PC-3 (cell line): ENCODE measurements at regions not wholly inside any gene's neighbourhood (a gene's known extent, or its start where the extent isn't known, plus 50 kb on each side); places are given as distances from the start of the nearest gene placed in this dataset.

ENCODE experiments used
- CTCF ChIP-seq: fragments of 300-600 bp; sonication (generic); conservative IDR thresholded peaks from 2 replicates; pipeline ENCODE4 v1.5.1; 2017; ENCODE audit warnings: antibody characterized with exemption, low read depth, mild to moderate bottlenecking, low read length
- EZH2 ChIP-seq: fragments of 300-600 bp; sonication (generic); IDR thresholded peaks from one replicate; pipeline ENCODE4 v1.6.1; 2017; ENCODE audit warnings: antibody characterized with exemption, mild to moderate bottlenecking, low read length; ENCODE audit not compliant: unreplicated experiment
- EZH2phosphoT487 ChIP-seq: fragments of 300-600 bp; sonication (generic); IDR thresholded peaks from 2 replicates; pipeline ENCODE4 v1.6.1; 2018; ENCODE audit warnings: mild to moderate bottlenecking, antibody characterized with exemption, low read length, borderline replicate concordance

- TF ChIP-seq EZH2, result no peak
- TF ChIP-seq CTCF, result no peak
- no peak for TF ChIP-seq EZH2phosphoT487
Observed at GRCh38 chr5:87899721-87900131, 368.9 kb downstream of the TMEM161B start.
